IMR-90 (cell line): ENCODE measurements at regions not wholly inside any gene's neighbourhood (a gene's known extent, or its start where the extent isn't known, plus 50 kb on each side); places are given as distances from the start of the nearest gene placed in this dataset.

Source experiments
- ATAC-seq: fragments of 200-7000 bp; cut with Tn5 transposase; 2 replicates; pipeline ENCODE4 v1.9.1; 2020; ENCODE audit warnings: low read depth, mild to moderate bottlenecking, moderate library complexity
- BruUV-seq: library from RNA; stranded (reverse); fragments of 400-500 nt; replicated peaks from 2 replicates; lab custom pipeline; 2021; lab: Mats Ljungman, UMichigan
- CTCF ChIA-PET: fragments of 300-600 bp; formaldehyde crosslinking; extraction: SDS; loops from one replicate; lab custom pipeline; 2021; ENCODE audit warnings: antibody characterized with exemption; lab: Yijun Ruan, JAX
- POLR2A ChIA-PET: fragments of 300-600 bp; sonication (Branson Sonifier 250); formaldehyde crosslinking; loops from one replicate; lab custom pipeline; 2022; ENCODE audit warnings: antibody characterized with exemption; ENCODE audit not compliant: unreplicated experiment; lab: Charles Lee
- DNase-seq: peaks from one replicate; pipeline ENCODE4 v3.0.0; 2013
- H2AFZ ChIP-seq: replicated peaks from 2 replicates; pipeline ENCODE3; 2013; ENCODE audit warnings: low read length, mild to moderate bottlenecking; ENCODE audit not compliant: poor library complexity
- H2AK5ac ChIP-seq: 2 replicates; pipeline ENCODE4 v1.6.1; 2013; ENCODE audit warnings: low read depth, low read length, inconsistent platforms
- H2AK9ac ChIP-seq: replicated peaks from 2 replicates; pipeline ENCODE3; 2013; ENCODE audit warnings: mild to moderate bottlenecking, low read depth, low read length, moderate library complexity; ENCODE audit not compliant: poor library complexity
- H2BK120ac ChIP-seq: 2 replicates; pipeline ENCODE4 v1.6.1; 2013; ENCODE audit warnings: low read depth, low read length, inconsistent platforms
- H2BK15ac ChIP-seq: 3 replicates; pipeline ENCODE4 v1.6.1; 2013; ENCODE audit warnings: low read depth, low read length, inconsistent platforms
- H2BK20ac ChIP-seq: 2 replicates; pipeline ENCODE4 v1.6.1; 2013; ENCODE audit warnings: low read depth, mild to moderate bottlenecking, inconsistent platforms, low read length, moderate library complexity
- H2BK5ac ChIP-seq: 2 replicates; pipeline ENCODE4 v1.6.1; 2013; ENCODE audit warnings: mild to moderate bottlenecking, low read depth, low read length, inconsistent platforms; ENCODE audit not compliant: poor library complexity, severe bottlenecking
- H3K14ac ChIP-seq: replicated peaks from 2 replicates; pipeline ENCODE4 v1.6.1; 2013; ENCODE audit warnings: low read depth, low read length, inconsistent platforms
- H3K18ac ChIP-seq: 2 replicates; pipeline ENCODE4 v1.6.1; 2013; ENCODE audit warnings: low read depth, low read length, control low read depth
- H3K23ac ChIP-seq: 2 replicates; pipeline ENCODE4 v1.6.1; 2013; ENCODE audit warnings: low read depth, low read length, inconsistent platforms
- H3K27ac ChIP-seq: 2 replicates; pipeline ENCODE4 v1.5.1; 2013; ENCODE audit warnings: mild to moderate bottlenecking, control low read depth, low read length; ENCODE audit not compliant: insufficient read depth
- H3K27me3 ChIP-seq: 2 replicates; pipeline ENCODE4 v1.6.1; 2013; ENCODE audit warnings: low read length; ENCODE audit not compliant: control insufficient read depth, insufficient read depth
- H3K36me3 ChIP-seq: 2 replicates; pipeline ENCODE4 v1.6.1; 2013; ENCODE audit warnings: low read length, mixed read lengths; ENCODE audit not compliant: control insufficient read depth, insufficient read depth
- H3K4ac ChIP-seq: 2 replicates; pipeline ENCODE4 v1.6.1; 2013; ENCODE audit warnings: low read depth, low read length, inconsistent platforms
- H3K4me1 ChIP-seq: 2 replicates; pipeline ENCODE4 v1.6.1; 2013; ENCODE audit warnings: low read length, mixed read lengths; ENCODE audit not compliant: control insufficient read depth, insufficient read depth
- H3K4me2 ChIP-seq: 2 replicates; pipeline ENCODE4 v1.6.1; 2013; ENCODE audit warnings: low read depth, mild to moderate bottlenecking, control low read depth, low read length, moderate library complexity
- H3K4me3 ChIP-seq: 2 replicates; pipeline ENCODE4 v1.5.1; 2013; ENCODE audit warnings: low read depth, mild to moderate bottlenecking, control low read depth, low read length, moderate library complexity; ENCODE audit not compliant: insufficient read depth
- H3K56ac ChIP-seq: 2 replicates; pipeline ENCODE4 v1.6.1; 2013; ENCODE audit warnings: low read length, inconsistent platforms; ENCODE audit not compliant: insufficient read depth; ENCODE audit errors: extremely low read depth
- H3K79me1 ChIP-seq, 2 experiments: 2 replicates each; pipeline ENCODE4 v1.6.1; 2013; ENCODE audit warnings: low read length in 2 of 2, inconsistent platforms in 1 of 2, low read depth in 1 of 2
- H3K9ac ChIP-seq: 2 replicates; pipeline ENCODE4 v1.6.1; 2013; ENCODE audit warnings: low read depth, low read length, control low read depth
- H3K9me1 ChIP-seq: 2 replicates; pipeline ENCODE4 v1.6.1; 2013; ENCODE audit warnings: low read length, inconsistent platforms; ENCODE audit not compliant: insufficient read depth
- H3K9me3 ChIP-seq: 2 replicates; pipeline ENCODE4 v1.6.1; 2013; ENCODE audit warnings: low read length; ENCODE audit not compliant: control insufficient read depth, insufficient read depth
- H4K20me1 ChIP-seq: 2 replicates; pipeline ENCODE4 v1.6.1; 2013; ENCODE audit warnings: low read length, inconsistent platforms; ENCODE audit not compliant: insufficient read depth
- H4K5ac ChIP-seq: 2 replicates; pipeline ENCODE4 v1.6.1; 2013; ENCODE audit warnings: mild to moderate bottlenecking, low read depth, low read length, control low read depth
- H4K8ac ChIP-seq, 2 experiments: 2 replicates each; pipeline ENCODE4 v1.6.1; 2013; ENCODE audit warnings: low read depth in 2 of 2, low read length in 2 of 2, control low read depth in 1 of 2, inconsistent platforms in 1 of 2
- H4K91ac ChIP-seq: 2 replicates; pipeline ENCODE4 v1.6.1; 2013; ENCODE audit warnings: low read depth, low read length, inconsistent platforms; ENCODE audit not compliant: insufficient read depth
- BHLHE40 ChIP-seq: fragments of 150-350 bp; IDR thresholded peaks from 2 replicates; pipeline ENCODE4 v1.6.1; 2016; ENCODE audit warnings: mild to moderate bottlenecking, low read depth, low read length
- CEBPB ChIP-seq: IDR thresholded peaks from 2 replicates; pipeline ENCODE4 v1.6.1; 2012; ENCODE audit warnings: low read depth, low read length, improper control_type of control experiment
- CHD1 ChIP-seq: IDR thresholded peaks from 2 replicates; pipeline ENCODE4 v1.6.1; 2012; ENCODE audit warnings: low read depth, low read length, improper control_type of control experiment
- FOS ChIP-seq: fragments of 150-350 bp; IDR thresholded peaks from 2 replicates; pipeline ENCODE4 v1.6.1; 2016; ENCODE audit warnings: low read depth, low read length
- MAFK ChIP-seq: IDR thresholded peaks from 2 replicates; pipeline ENCODE4 v1.6.1; 2012; ENCODE audit warnings: low read depth, low read length, improper control_type of control experiment
- MAZ ChIP-seq: IDR thresholded peaks from 2 replicates; pipeline ENCODE4 v1.6.1; 2012; ENCODE audit warnings: low read depth, mild to moderate bottlenecking, low read length, improper control_type of control experiment, moderate library complexity, borderline replicate concordance
- MXI1 ChIP-seq: IDR thresholded peaks from 2 replicates; pipeline ENCODE4 v1.6.1; 2012; ENCODE audit warnings: low read depth, mild to moderate bottlenecking, low read length, moderate library complexity, borderline replicate concordance
- NFE2L2 ChIP-seq: fragments of 150-350 bp; IDR thresholded peaks from 2 replicates; pipeline ENCODE4 v1.6.1; 2016; ENCODE audit warnings: low read depth, mild to moderate bottlenecking, low read length
- POLR2A ChIP-seq: IDR thresholded peaks from 2 replicates; pipeline ENCODE4 v1.6.1; 2012; ENCODE audit warnings: mild to moderate bottlenecking, low read depth, low read length
- RAD21 ChIP-seq: IDR thresholded peaks from 2 replicates; pipeline ENCODE4 v1.6.1; 2012; ENCODE audit warnings: low read length, improper control_type of control experiment
- RCOR1 ChIP-seq: IDR thresholded peaks from 2 replicates; pipeline ENCODE4 v1.6.1; 2012; ENCODE audit warnings: mild to moderate bottlenecking, low read length, improper control_type of control experiment; ENCODE audit not compliant: insufficient replicate concordance
- RFX5 ChIP-seq: IDR thresholded peaks from 2 replicates; pipeline ENCODE4 v1.8.0; 2012; ENCODE audit warnings: low read depth, mild to moderate bottlenecking, low read length, moderate library complexity
- SMC3 ChIP-seq: fragments of 150-350 bp; IDR thresholded peaks from 2 replicates; pipeline ENCODE4 v1.6.1; 2016; ENCODE audit warnings: low read depth, mild to moderate bottlenecking, antibody characterized with exemption, low read length, moderate library complexity
- WGBS, 2 experiments: methylation state at CpG; one replicate each; pipeline versions ENCODE4 v1.1.5 to v1.1.7; 2013; ENCODE audit warnings: missing lambda C conversion rate in 2 of 2; ENCODE audit not compliant: insufficient read length in 1 of 2; ENCODE audit errors: extremely low coverage in 2 of 2; 5-methylcytosine and 5-hydroxymethylcytosine counted together
- dilution Hi-C: fragments of 300-500 bp; cut with HindIII; formaldehyde crosslinking; loops from one replicate; pipeline ENCODE4 v1.14.3; 2018; ENCODE audit warnings: low sequenced_read_pairs; ENCODE audit not compliant: unreplicated experiment
- in situ Hi-C: fragments of 300-500 bp; cut with MboI; formaldehyde crosslinking; loops from 3 replicates; pipeline ENCODE4 v1.14.3; 2019; ENCODE audit warnings: low sequenced_read_pairs, inconsistent platforms, mixed read lengths
- intact Hi-C: fragments of 100-400 bp; cut with micrococcal nuclease; formaldehyde crosslinking; loops from 2 replicates; pipeline ENCODE4 v1.10.0; 2022
- TF ChIP-seq, protein P1 (sequence below): conservative IDR thresholded peaks from 2 replicates; pipeline ENCODE4 v1.5.1; 2012; ENCODE audit warnings: mild to moderate bottlenecking, low read depth, low read length, improper control_type of control experiment
- TF ChIP-seq, protein P2 (sequence below): fragments of 150-350 bp; IDR thresholded peaks from 2 replicates; pipeline ENCODE4 v1.6.1; 2016; ENCODE audit warnings: low read depth, mild to moderate bottlenecking, low read length, moderate library complexity, borderline replicate concordance
- TF ChIP-seq, protein P3 (sequence below): fragments of 150-350 bp; IDR thresholded peaks from 2 replicates; pipeline ENCODE4 v1.6.1; 2017; ENCODE audit warnings: mild to moderate bottlenecking, antibody characterized with exemption, low read length, low read depth

DNA sequence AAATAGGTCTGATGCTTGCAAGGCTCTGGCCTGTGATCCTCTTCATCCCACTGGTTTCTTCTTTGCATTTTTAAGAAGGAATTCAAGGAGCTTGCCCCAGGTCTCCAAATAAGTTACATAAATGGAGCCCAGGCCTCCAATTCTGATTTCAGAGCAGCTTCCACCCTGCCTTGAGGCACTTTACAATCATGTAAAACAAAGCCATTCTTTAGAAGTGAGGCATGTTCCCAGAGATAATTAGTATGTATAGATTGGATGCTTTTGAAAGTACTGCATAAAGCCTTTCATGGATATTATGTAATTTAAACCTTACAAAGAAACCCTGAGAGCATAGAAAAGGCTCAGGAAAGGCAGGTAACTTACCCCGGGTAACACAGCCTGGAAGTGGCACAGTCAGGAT lies 466.5 kb downstream of the MIAT start:
- H4K5ac ChIP-seq: no peak overlapping the region
- no peak overlapping the region for H3K18ac ChIP-seq
- WGBS, 2 experiments: 100% methylated on average over 1 of the region's 1 CpG; no CpG with 5 or more reads in 1 of the 2 experiments
- no peak overlapping the region for H4K8ac ChIP-seq
- POLR2A ChIA-PET: no interaction called here
- no peak for ATAC-seq
- H3K4ac ChIP-seq: no peak overlapping the region
- in situ Hi-C loops (no loop called here), intact Hi-C loops (no loop called here), dilution Hi-C loops (no loop called here)
- no peaks in the 10 kb centered on the region for H3K79me1 ChIP-seq
- no peak overlapping the region for H3K4me3 ChIP-seq
- CTCF ChIA-PET: no interaction called here
- H3K4me1 ChIP-seq: no peaks in the 10 kb centered on the region
- no peak overlapping the region for H2BK5ac ChIP-seq
- TF ChIP-seq CHD1: no peak
- no peak for TF ChIP-seq RAD21
- TF ChIP-seq SMC3: no peak
- TF ChIP-seq RFX5: no peak
- TF ChIP-seq MAZ: no peak
- no peak for TF ChIP-seq BHLHE40
- TF ChIP-seq NFE2L2: no peak
- no peak for TF ChIP-seq FOS
- no peak for TF ChIP-seq MAFK
- TF ChIP-seq, protein P1, sequence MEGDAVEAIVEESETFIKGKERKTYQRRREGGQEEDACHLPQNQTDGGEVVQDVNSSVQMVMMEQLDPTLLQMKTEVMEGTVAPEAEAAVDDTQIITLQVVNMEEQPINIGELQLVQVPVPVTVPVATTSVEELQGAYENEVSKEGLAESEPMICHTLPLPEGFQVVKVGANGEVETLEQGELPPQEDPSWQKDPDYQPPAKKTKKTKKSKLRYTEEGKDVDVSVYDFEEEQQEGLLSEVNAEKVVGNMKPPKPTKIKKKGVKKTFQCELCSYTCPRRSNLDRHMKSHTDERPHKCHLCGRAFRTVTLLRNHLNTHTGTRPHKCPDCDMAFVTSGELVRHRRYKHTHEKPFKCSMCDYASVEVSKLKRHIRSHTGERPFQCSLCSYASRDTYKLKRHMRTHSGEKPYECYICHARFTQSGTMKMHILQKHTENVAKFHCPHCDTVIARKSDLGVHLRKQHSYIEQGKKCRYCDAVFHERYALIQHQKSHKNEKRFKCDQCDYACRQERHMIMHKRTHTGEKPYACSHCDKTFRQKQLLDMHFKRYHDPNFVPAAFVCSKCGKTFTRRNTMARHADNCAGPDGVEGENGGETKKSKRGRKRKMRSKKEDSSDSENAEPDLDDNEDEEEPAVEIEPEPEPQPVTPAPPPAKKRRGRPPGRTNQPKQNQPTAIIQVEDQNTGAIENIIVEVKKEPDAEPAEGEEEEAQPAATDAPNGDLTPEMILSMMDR: no peak
- TF ChIP-seq RCOR1: no peak
- TF ChIP-seq MXI1: no peak
- TF ChIP-seq, protein P2, sequence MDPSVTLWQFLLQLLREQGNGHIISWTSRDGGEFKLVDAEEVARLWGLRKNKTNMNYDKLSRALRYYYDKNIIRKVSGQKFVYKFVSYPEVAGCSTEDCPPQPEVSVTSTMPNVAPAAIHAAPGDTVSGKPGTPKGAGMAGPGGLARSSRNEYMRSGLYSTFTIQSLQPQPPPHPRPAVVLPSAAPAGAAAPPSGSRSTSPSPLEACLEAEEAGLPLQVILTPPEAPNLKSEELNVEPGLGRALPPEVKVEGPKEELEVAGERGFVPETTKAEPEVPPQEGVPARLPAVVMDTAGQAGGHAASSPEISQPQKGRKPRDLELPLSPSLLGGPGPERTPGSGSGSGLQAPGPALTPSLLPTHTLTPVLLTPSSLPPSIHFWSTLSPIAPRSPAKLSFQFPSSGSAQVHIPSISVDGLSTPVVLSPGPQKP: no peak
- TF ChIP-seq POLR2A: no peak
- TF ChIP-seq, protein P3, sequence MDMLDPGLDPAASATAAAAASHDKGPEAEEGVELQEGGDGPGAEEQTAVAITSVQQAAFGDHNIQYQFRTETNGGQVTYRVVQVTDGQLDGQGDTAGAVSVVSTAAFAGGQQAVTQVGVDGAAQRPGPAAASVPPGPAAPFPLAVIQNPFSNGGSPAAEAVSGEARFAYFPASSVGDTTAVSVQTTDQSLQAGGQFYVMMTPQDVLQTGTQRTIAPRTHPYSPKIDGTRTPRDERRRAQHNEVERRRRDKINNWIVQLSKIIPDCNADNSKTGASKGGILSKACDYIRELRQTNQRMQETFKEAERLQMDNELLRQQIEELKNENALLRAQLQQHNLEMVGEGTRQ: no peak
- TF ChIP-seq CEBPB: no peak
- no peak overlapping the region for H2AFZ ChIP-seq
- H3K9me3 ChIP-seq: peaks cover 5% of the 10 kb centered on the region
- no peaks in the 10 kb centered on the region for H4K20me1 ChIP-seq
- H2BK15ac ChIP-seq: no peak overlapping the region
- no peak overlapping the region for H2BK20ac ChIP-seq
- no peak overlapping the region for H3K56ac ChIP-seq
- no peak overlapping the region for H2BK120ac ChIP-seq
- BruUV-seq: no TSS peak
- peaks cover 23% of the 10 kb centered on the region for H3K27me3 ChIP-seq
- no peak overlapping the region for H3K4me2 ChIP-seq
- no peak overlapping the region for H3K23ac ChIP-seq
- H4K91ac ChIP-seq: no peak overlapping the region
- no peak overlapping the region for H2AK9ac ChIP-seq
- no peaks in the 10 kb centered on the region for H3K36me3 ChIP-seq
- DNase-seq: no peak
- no peak overlapping the region for H3K9ac ChIP-seq
- H3K14ac ChIP-seq: no peak overlapping the region
- no peaks in the 10 kb centered on the region; the same call in 1 of the 2 replicates for H3K9me1 ChIP-seq
- H3K27ac ChIP-seq: no peak overlapping the region
- no peak overlapping the region for H2AK5ac ChIP-seq
